ENCODE measurements at regions not wholly inside any gene's neighbourhood (a gene's known extent, or its start where the extent isn't known, plus 50 kb on each side); places are given as distances from the start of the nearest gene placed in this dataset.
"Not testable (repeated sequence)": the region's sequence is repeated elsewhere in the genome, so short reads cannot be mapped to it uniquely, and the experiment has no call there.

DNA sequence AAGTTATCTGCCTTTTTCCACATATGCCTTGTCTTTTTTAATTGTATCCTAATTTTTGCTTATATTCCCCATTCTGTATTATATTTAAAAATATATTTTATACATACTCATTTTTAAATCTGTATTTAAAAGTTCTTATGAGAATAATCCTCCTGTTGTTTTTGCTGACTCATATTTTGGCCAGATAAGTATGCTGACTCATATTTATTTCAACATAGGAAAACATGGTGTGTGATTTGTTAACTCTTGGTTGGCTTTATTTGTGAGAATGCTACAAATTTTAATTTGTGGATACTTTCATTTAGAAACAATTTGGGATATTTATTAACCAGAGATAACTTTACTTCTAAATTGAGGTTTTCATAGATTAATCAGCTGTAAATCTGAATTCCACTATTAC, 587.7 kb downstream of the CPS1 start:
- DNase-seq (ENCODE audit: low read depth): peak; percentile 69

DNA sequence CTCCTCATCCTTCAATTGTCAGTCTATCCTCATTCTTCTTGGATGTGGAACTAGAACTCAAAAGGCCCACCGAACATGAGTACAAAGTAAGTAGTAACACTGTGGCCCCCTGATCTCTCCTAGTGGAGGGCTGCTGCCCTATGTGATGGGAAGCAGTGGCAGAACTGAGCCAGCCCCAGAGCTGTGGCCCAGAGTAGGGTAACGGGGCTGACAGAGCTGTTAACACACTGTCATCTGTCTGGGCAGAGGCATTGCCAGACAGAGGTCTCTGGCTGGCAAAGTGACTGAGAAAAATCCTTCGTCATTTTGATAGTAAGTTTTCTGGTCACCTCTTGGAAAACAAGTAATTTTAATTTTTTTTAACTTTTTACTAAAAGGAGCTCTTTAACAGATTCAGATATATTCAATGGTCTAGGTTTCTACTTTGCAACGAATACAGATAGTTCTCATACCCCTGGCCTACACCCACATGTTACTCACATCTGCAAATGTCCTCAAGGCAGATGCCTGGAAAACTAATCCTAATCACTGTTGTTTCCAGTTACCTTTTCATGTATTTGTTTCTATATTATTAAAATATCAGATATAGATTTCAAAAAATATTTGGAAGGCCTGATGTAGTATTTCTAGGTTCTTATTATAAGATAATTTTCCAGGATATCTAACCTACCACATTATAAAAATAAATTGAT, 588.7 kb downstream of the CPS1 start:
- DNase-seq (ENCODE audit: low read depth): no peak

DNA sequence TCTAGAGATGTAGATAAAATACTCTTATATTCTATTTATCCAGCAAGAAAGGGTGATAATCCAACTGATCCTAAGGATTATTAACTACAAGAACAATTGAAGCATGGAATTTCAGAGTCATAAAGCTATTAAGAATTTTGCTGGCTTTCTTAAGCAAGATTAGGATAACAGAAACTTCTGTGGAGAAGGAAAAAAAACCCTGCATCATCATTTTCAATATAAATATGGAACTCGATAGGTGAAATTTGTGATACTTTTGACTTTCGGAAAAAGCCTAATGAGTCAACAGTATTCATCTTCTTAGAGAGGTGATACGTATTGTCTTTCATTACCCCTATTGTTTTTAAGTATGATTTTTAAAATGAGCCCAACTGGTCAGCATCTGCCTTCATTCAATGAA, 593.3 kb downstream of the CPS1 start:
- no peak for DNase-seq (ENCODE audit: low read depth)

DNA sequence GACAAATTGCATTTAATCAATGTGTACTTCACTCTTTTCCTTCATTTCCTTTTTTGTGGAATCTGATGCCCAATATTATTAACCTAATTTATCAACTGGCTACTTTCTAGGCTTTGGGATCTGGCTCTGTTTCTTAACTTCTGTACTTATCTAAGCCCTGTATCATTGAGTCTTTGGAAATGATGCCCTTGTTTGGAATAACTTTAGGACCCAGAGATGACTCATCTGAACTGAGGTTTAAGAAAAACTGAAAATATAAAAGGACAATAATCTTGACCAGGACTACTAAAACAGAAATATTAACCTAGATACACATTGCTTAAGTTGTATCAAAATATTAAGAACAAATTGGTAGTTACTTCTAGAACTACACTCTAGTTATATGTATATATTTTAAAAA, 600.8 kb downstream of the CPS1 start:
- no peak for DNase-seq (ENCODE audit: low read depth)

DNA sequence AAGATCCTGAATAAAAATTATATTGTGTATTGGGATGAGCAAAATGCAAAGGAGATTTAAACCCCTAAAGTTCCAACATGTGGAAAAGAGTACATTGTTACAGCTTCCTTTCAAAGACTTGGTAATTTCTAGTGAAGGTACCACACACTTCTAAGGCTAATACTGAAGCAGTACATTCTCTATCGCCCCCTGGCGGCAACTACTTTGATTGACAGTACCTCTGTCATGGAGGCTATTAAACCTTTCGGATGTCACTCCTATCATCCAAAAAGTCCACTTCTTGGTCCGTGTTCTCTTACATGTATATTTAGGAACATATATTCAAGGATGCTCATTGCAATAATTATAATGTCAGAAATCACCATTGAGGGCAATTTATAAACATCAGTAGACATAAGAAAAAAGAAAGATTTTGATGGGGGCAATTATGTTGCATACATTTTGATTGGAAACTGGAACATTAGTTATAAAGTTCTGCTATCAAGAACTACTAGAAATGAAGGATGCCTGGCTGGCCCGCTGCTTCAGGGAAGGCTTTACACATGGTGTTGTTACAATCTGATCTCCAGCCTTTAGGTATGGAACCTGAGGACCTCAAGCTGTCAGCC, 601.6 kb downstream of the CPS1 start:
- DNase-seq (ENCODE audit: low read depth): peak; percentile 48

DNA sequence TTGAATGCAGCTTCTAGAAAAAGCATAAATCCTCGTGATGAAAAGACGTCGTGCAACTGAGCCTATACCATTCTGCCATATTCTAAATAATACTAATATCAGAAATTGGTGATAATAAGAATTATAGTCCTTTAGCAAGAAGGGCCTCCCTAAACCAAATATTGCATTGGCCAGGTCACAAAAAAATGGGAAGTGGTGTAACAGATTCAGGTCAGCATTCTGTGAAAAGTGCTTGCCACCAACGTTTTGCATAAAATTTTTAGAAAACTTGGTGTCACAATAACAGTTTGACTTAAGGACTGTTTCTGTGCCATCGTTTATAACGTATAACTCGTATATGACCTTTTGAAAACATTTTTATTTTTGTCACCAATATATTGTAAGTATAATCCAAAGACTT, 603.6 kb downstream of the CPS1 start:
- DNase-seq (ENCODE audit: low read depth): no peak

DNA sequence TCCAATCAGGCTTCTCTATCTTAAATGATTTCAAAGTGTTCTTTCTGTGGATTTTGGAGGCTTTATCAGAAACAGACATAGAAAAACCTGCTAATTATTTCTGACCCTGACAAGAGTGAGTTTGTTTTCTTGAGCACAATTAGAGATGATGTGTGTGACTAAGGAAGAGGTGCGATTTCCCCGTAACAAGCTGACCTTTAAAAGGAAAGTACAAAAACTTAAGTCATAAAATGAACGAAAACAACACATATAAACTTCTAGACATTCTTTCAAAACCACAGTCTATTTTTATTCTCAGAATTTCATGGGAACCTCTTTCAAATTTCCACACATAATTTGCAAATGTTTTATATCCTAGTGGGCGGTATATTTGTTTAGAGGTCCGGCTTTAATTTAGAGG, 604.8 kb downstream of the CPS1 start:
- no peak for DNase-seq (ENCODE audit: low read depth)

DNA sequence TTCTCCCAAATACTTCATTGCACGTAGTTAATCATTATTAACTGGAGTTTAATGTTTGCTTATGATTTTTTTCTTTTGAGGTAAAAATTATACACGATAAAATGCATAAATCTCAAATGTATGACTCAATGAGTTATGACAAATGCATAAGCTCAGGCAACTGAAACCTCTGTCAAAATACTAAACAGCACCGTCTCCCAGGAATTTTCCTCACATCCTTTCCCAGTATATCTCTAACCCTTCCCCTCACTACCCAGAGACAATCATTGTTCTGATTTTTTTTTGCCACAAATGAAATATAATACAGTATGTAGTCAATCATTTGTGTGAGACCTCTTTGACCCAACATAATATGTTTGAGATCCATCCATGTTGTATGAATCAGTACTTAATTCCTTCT, 606.5 kb downstream of the CPS1 start:
- no peak for DNase-seq (ENCODE audit: low read depth)

DNA sequence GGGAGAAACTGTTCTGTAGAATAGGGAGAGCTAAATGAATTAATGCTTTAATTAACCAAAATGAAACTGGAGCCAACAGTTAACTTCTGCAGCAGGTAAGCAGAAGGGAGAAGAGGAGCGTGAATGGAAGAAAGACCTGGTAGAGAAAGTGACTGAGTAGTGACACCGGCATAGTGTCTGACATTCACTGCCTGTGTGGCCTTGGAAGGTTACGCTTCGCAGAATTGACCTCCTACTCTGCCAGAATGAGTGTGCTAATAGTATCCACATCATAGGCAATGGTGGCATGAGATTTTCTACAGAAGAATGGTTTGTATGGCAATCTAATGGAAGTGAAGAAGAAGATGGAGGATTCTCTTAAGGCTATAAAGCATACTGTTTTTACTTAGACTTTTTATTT, 614.4 kb downstream of the CPS1 start:
- no peak for DNase-seq (ENCODE audit: low read depth)

DNA sequence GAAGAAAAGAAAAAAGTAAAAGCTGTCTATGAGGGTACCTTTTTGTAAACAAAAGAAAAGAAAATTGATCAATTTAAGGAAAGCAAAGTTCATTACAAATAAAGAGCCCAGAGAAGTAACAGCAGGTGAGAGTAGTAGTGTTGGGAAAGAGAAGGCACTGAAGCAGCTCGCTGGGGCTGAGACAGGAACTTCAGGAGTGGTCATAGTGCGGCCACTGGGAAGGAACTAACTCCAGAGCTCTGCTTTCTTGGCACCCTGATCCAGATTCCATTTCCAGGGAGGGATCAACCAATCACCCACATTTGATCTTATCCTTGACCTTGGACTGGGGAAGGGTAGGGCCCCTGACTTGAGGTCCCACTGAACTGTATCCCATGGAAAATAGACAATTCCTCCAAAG, 617.6 kb downstream of the CPS1 start:
- no peak for DNase-seq (ENCODE audit: low read depth)

DNA sequence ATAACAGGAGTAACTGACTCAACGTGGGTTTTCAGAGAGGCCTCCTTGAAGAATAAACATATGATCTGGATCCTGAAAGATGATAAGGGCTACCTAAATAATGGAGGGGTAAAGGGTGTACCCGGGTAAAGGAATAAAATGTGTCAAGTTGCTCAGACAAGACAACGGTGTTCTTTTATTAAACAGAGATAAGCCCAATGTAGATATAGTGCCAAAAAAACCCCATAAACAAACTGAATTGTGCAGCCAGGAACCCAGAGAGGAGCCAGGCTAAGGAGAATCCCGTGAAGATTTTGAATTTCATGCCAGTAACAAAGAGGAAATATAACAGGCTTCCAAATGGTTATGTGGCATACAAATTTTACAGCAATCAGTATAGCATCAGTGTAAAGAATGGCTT, 618.2 kb downstream of the CPS1 start:
- no peak for DNase-seq (ENCODE audit: low read depth)

DNA sequence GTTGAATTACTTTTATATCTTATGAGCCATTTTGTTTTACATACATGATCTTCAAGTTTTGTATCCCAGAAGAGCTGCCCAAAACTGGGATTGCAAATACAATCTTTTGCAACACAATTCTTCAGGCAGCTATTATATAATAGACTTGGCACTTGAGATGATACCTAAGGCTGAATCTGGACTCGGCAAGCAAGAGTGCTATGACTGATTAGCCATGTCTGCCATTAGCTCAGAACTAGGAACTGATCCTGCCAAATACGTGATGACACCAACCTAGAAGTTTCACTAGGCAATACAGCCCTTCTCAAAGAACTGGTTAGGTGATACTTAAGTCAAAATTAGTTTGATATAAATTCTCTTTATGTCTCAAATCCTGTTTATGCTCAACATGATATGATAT, 619.6 kb downstream of the CPS1 start:
- DNase-seq (ENCODE audit: low read depth): no peak

DNA sequence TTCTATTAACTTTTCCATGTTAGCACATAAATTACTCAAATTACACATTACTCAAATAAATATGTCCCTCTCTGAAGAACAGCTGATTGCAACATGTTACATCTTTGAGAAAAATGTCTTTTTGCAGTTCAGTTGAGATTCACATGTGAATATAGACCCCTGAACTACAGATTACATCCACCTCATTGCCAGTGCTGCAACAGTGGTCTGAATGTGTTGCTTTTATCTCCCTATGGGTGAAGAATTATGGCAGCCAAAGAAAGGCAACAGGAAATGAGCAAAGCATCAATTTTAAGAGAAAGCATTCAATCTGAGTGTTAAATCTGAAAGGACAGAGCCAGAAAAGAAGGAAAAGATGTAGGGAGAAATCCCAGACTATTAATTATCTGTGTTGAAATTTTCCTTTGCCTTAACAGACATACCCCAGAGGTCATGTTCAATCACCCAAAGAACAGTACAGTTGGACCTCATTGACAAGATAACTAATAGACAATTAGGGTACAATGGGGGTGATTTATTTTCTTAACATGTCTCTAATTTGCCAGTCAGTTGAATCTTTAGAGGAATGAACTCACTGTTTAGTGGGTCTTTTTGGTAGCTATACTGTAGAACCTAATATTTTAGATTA, 620.2 kb downstream of the CPS1 start:
- DNase-seq (ENCODE audit: low read depth): no peak

DNA sequence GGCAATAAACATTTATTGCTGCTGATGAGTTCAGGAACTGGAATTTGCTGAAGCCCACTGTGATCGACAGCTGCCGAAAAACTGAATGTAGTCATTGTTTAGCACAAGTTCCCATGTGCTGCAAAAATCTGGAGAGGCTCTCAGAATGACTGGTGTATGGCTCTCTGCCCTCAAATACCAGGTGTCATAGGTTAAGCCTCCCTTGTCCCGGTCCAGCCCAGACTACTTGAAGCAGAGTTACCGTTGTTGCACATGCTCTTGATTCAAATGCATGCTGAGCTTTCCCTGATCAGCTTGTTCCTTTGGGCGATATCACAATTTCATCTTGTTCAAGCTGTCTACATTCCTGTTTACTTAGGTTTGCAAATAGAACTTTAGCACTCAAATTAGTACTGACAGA, 625.2 kb downstream of the CPS1 start:
- DNase-seq (ENCODE audit: low read depth): no peak

DNA sequence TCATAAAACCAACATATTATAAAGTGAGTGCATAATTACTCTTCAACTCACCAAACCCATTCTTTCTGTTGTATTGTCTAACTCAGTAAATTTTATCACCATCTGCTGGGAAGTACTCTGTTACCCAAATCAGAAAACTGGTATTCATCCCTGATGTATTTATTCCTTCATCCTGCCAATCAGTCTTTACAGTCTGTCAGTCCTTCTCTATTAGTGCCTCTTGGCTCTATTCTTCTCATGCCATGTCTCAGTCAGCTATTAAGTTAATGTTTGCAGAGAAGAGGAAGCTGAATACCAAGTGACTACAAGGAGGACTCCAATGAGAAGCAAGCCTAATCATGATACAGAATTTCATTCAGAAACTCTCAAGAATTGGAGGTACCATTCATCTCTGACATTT, 631.2 kb downstream of the CPS1 start:
- no peak for DNase-seq (ENCODE audit: low read depth)

DNA sequence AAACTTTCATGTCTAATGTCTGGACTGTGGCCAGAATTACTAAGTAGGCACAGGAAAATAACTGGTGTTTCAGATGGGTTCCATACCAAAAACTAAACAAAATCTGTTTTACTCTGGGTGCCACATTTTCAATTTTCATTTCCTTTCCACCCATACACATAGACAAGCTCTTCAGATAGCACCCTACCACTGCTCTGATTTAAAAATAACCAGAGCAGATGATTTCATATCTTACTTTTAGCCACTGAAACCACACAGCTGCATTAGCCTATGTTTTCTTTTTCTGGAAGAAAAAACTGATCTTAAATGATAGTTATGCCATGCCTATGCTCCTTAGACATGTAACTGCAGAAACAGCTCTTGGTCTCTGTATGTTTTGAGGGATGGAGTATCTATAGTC, 647.6 kb downstream of the CPS1 start:
- DNase-seq (ENCODE audit: low read depth): no peak

DNA sequence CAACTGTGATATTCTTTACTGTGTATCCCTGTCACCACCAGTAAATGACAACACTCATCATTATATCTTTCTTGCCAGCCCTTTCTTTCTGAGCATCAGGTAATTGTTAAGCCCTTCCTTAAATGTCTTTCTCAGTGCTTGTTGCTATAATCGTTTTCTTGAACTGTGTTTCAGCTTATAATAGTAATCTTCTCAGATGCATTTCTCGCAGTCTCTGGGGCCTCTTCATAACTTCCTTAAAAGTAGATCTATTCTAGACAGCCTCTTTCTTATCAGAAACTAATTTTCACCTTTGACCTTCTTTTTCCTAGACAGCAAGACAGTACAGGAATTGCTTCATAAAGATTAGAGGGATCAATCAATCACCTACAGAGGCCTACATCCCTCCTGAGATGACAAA, 648.1 kb downstream of the CPS1 start:
- DNase-seq (ENCODE audit: low read depth): no peak

DNA sequence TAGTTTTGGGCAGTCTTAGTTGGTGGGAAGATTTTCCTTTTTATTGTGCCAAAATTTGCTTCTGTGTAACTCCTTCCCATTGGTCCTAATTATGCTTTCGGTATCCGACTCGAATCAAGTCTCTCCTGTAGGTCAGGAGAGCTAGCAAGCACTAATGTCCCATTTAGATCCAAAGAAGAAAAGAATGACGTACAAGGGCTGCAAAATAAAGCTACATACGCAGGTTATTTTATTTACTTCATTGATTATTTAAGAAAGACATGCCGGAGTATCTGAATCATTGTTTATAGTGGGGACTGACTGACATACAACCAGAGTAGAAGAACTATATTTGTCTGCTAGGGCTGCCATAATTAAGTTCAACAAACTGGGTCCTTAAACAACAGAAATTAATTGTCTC, 648.5 kb downstream of the CPS1 start:
- DNase-seq (ENCODE audit: low read depth): no peak

DNA sequence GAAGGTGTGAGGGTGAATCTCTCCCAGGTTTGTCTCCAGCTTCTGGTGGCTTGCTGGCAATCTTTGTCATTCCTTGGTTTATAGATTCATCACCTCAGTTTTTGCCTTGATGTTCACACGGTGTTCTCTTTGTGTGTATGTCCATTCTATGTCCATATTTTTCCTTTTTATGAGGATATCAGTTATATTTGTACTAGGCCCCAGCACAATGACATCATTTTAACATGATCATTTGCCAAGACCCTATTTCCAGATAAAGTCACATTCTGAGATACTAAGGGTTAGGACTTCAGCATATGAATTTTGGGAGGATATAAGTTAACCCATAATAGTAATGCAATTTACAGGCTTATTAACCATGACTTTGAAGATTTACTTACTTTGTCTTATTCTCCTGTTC, 649.0 kb downstream of the CPS1 start:
- DNase-seq (ENCODE audit: low read depth): no peak

DNA sequence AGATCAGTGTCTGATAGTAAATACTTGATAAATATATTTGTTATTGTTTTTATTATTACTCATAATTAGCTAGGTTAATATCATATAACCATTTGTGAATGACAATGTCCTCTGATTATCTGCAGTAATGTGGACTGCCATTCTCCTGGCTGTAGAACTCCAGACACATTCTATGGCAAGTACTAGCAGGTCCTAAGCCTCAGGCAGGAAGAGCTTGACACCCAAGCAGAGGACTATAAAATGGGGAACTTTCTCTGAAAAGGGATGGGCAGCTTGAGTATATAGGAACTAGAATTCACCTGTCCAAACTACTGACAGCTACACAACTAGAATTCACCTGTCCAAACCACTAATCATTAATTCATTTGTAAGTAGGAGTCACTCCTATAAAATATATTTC, 649.4 kb downstream of the CPS1 start:
- no peak for DNase-seq (ENCODE audit: low read depth)

DNA sequence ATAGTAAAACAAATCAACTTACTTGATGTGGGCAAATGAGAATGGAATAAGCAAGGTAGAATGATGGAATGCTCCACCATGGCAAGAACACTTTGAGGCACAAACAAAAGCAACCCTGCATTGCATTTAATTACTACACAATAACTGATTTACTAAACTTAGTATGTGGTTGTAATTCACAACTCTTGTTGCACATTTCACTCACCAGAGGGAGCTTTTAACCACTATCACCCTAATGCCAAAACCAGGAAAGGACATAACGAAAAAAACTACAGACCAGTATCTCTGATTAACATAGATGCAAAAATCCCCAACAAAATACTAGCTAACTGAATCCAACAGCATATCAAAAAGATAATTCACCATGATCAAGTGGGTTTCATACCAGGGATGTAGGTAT, 659.8 kb downstream of the CPS1 start:
- DNase-seq (ENCODE audit: low read depth): no peak

DNA sequence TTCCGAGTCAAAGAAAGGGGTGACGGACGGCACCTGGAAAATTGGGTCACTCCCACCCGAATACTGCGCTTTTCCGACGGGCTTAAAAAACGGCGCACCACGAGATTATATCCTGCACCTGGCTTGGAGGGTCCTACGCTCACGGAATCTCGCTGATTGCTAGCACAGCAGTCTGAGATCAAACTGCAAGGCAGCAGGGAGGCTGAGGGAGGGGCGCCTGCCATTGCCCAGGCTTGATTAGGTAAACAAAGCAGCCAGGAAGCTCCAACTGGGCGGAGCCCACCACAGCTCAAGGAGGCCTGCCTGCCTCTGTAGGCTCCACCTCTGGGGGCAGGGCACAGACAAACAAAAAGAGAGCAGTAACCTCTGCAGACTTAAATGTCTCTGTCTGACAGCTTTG, 663.1 kb downstream of the CPS1 start:
- not testable (repeated sequence) for DNase-seq (ENCODE audit: low read depth)

DNA sequence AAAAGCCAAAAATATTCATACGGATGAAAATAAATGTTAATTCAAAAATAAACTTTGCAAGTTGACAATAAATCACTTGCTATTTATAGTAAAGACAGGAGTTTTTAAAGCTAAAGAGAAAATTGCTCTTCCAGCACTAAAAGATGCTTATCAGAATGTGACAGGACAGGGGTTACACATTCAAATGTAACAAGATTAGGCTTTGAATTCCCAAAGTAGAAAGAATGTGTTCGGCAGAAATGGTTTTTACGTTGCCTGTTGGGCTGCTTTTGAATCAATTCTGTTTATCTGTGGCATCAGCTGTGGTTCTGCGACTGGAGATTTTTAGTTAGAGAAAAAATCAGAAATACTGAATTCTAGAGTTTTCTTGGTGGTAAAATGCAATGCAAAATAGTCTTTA, 669.4 kb downstream of the CPS1 start:
- no peak for DNase-seq (ENCODE audit: low read depth)

DNA sequence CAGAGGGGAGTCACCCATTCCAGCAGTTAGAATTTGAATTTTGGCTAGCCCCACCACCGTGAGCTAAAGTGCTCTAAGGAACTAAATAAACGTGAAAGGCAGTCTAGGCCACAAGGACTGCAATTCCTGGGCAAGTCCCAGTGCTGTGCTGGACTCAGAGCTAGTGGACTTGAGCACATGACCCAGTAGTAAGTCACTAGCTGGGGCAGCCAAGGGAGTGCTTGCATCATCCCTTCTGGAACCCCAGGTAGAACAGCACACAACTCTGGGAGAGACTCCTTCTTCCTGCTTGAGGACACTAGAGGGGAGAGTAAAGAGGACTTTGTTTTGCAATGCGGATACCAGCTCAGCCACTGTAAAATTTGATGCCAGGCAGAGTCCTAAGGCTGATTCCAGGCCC, 672.2 kb downstream of the CPS1 start:
- no peak for DNase-seq (ENCODE audit: low read depth)

All from fibroblast of gingiva (primary cell).